AG04450 (cell line): ENCODE measurements at regions not wholly inside any gene's neighbourhood (a gene's known extent, or its start where the extent isn't known, plus 50 kb on each side); places are given as distances from the start of the nearest gene placed in this dataset.

Source experiments
- CTCF ChIA-PET: fragments of 300-600, 350-600 bp; formaldehyde crosslinking; extraction: SDS; loops from one replicate; lab custom pipeline; 2022; ENCODE audit warnings: antibody characterized with exemption, inconsistent platforms; lab: Charles Lee
- POLR2A ChIA-PET: fragments of 350-600 bp; formaldehyde crosslinking; extraction: SDS; loops from one replicate; lab custom pipeline; 2021; ENCODE audit warnings: antibody characterized with exemption, inconsistent platforms; lab: Yijun Ruan, JAX
- DNase-seq: peaks from one replicate; pipeline ENCODE4 v3.0.0-alpha.2; 2011; ENCODE audit warnings: low read depth, low spot score
- H3K27ac ChIP-seq: one replicate; pipeline ENCODE4 v1.5.1; 2012; ENCODE audit warnings: low read depth, low read length, control low read depth
- H3K27me3 ChIP-seq: one replicate; pipeline ENCODE4 v1.6.0; 2012; ENCODE audit warnings: low read length; ENCODE audit not compliant: control insufficient read depth, insufficient read depth
- H3K4me3 ChIP-seq: 2 replicates; pipeline ENCODE4 v1.5.1; 2011; ENCODE audit warnings: mild to moderate bottlenecking, low read depth, low read length, control low read depth
- H3K9me3 ChIP-seq: 2 replicates; pipeline ENCODE4 v1.5.1; 2012; ENCODE audit warnings: low read length; ENCODE audit not compliant: control insufficient read depth, insufficient read depth
- TF ChIP-seq, protein P1 (sequence below): IDR thresholded peaks from 2 replicates; pipeline ENCODE4 v1.5.1; 2011; ENCODE audit warnings: low read depth, low read length, control low read depth, inconsistent platforms

- Histone ChIP-seq H3K27me3 (no peaks in the 10 kb centered on the region), H3K27ac (no peak overlapping the region), H3K4me3 (no peak overlapping the region), H3K9me3 (peaks cover 4% of the 10 kb centered on the region)
- TF ChIP-seq, protein P1, sequence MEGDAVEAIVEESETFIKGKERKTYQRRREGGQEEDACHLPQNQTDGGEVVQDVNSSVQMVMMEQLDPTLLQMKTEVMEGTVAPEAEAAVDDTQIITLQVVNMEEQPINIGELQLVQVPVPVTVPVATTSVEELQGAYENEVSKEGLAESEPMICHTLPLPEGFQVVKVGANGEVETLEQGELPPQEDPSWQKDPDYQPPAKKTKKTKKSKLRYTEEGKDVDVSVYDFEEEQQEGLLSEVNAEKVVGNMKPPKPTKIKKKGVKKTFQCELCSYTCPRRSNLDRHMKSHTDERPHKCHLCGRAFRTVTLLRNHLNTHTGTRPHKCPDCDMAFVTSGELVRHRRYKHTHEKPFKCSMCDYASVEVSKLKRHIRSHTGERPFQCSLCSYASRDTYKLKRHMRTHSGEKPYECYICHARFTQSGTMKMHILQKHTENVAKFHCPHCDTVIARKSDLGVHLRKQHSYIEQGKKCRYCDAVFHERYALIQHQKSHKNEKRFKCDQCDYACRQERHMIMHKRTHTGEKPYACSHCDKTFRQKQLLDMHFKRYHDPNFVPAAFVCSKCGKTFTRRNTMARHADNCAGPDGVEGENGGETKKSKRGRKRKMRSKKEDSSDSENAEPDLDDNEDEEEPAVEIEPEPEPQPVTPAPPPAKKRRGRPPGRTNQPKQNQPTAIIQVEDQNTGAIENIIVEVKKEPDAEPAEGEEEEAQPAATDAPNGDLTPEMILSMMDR, result no peak
- POLR2A ChIA-PET, result no interaction called here
- DNase-seq, result no peak
- CTCF ChIA-PET, result no interaction called here
Measured at GRCh38 chr10:111739874-111740139, 443.8 kb downstream of the GPAM start.

- Histone ChIP-seq H3K4me3 (no peak overlapping the region), H3K27ac (no peak overlapping the region), H3K27me3 (no peaks in the 10 kb centered on the region), H3K9me3 (no peaks in the 10 kb centered on the region; the same call in none of the 2 replicates)
- TF ChIP-seq, protein P1, result no peak
- DNase-seq, result no peak
- CTCF ChIA-PET, result no interaction called here
- POLR2A ChIA-PET, result no interaction called here
Measured at GRCh38 chr10:111745982-111746381, 437.6 kb downstream of the GPAM start.

GRCh38 chr10:111747751-111748150 lies 435.8 kb downstream of the GPAM start:
- ChIA-PET POLR2A (no interaction called here), CTCF (no interaction called here)

GRCh38 chr10:111748184-111748583 lies 435.4 kb downstream of the GPAM start:
- no peak for DNase-seq
- Histone ChIP-seq H3K9me3 (no peaks in the 10 kb centered on the region; the same call in none of the 2 replicates), H3K27ac (no peak overlapping the region), H3K27me3 (no peaks in the 10 kb centered on the region), H3K4me3 (no peak overlapping the region)
- TF ChIP-seq, protein P1, result no peak
- CTCF ChIA-PET, result no interaction called here
- POLR2A ChIA-PET, result no interaction called here

More at GRCh38 chr10:111747751-111748150, 435.8 kb downstream of the GPAM start:
- no peaks in the 10 kb centered on the region for H3K27me3 ChIP-seq
- TF ChIP-seq, protein P1, result no peak
- no peak overlapping the region for H3K4me3 ChIP-seq
- H3K9me3 ChIP-seq, result no peaks in the 10 kb centered on the region; the same call in none of the 2 replicates
- no peak overlapping the region for H3K27ac ChIP-seq
- no peak for DNase-seq

- POLR2A ChIA-PET, result no interaction called here
- TF ChIP-seq, protein P1, result no peak
- no peak for DNase-seq
- H3K27me3 ChIP-seq, result no peaks in the 10 kb centered on the region
- H3K4me3 ChIP-seq, result no peak overlapping the region
- no peak overlapping the region for H3K27ac ChIP-seq
- no peaks in the 10 kb centered on the region; the same call in 1 of the 2 replicates for H3K9me3 ChIP-seq
- CTCF ChIA-PET, result no interaction called here
Measured at GRCh38 chr10:111750165-111750849, 433.3 kb downstream of the GPAM start.
